SK-N-MC (cell line): ENCODE measurements at regions not wholly inside any gene's neighbourhood (a gene's known extent, or its start where the extent isn't known, plus 50 kb on each side); places are given as distances from the start of the nearest gene placed in this dataset.
A peak's percentile ranks its signal among the peaks of the same experiment; 100 is the strongest.

Experiments used
- DNase-seq: peaks from one replicate; pipeline ENCODE4 v3.0.0-alpha.2; 2011; ENCODE audit warnings: low read depth, low spot score
- H3K27ac ChIP-seq: fragments of 200-600 bp; sonication (generic); 2 replicates; pipeline ENCODE4 v1.5.1; 2016; ENCODE audit warnings: mixed run types
- H3K36me3 ChIP-seq: fragments of 200-600 bp; sonication (generic); 2 replicates; pipeline ENCODE4 v1.6.1; 2017; ENCODE audit warnings: antibody characterized with exemption, low read length, mixed read lengths; ENCODE audit not compliant: insufficient read depth
- H3K4me3 ChIP-seq: fragments of 200-600 bp; sonication (generic); 2 replicates; pipeline ENCODE4 v1.5.1; 2016
- H3K9ac ChIP-seq: fragments of 200-600 bp; sonication (generic); 2 replicates; pipeline ENCODE4 v1.8.0; 2017; ENCODE audit warnings: mixed run types, mixed read lengths; ENCODE audit not compliant: insufficient read length
- H3K9me3 ChIP-seq: fragments of 200-600 bp; sonication (generic); 2 replicates; pipeline ENCODE4 v1.6.1; 2017; ENCODE audit warnings: low read depth, mild to moderate bottlenecking, antibody characterized with exemption, low read length, moderate library complexity, mixed read lengths
- EZH2 ChIP-seq: fragments of 200-600 bp; sonication (generic); IDR thresholded peaks from one replicate; pipeline ENCODE4 v1.6.1; 2017; ENCODE audit warnings: antibody characterized with exemption
- FOXP2 ChIP-seq: optimal IDR thresholded peaks from 2 replicates; pipeline ENCODE3; 2011; ENCODE audit warnings: mild to moderate bottlenecking, moderate library complexity; ENCODE audit not compliant: insufficient read depth; ENCODE audit errors: extremely low read length, control extremely low read depth
- POLR2AphosphoS5 ChIP-seq: IDR thresholded peaks from 2 replicates; pipeline ENCODE4 v1.6.1; 2012; ENCODE audit warnings: mild to moderate bottlenecking, low read depth, low read length, borderline replicate concordance

DNA sequence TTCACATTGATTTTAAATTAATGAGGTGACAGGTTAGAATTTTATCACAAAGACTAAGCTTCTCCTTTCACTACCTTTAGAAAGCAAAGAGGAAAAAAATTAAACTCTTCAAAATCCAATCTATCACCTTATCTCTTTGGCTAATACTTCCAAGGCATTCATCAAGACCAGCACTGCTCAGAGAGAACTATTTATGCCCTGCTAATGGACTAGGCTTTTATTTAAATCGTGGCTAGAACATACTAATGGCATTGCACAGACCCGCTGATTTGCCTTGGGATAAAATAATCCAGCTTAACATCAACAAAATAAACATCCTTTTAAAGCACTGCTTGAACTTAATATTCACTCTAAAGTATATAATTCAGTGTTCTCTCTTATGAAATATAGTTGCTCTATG is 880.4 kb downstream of the HACE1 start:
- Histone ChIP-seq H3K9ac (no peak overlapping the region), H3K9me3 (no peaks in the 10 kb centered on the region), H3K27ac (no peak overlapping the region), H3K36me3 (no peaks in the 10 kb centered on the region), H3K4me3 (no peak overlapping the region)
- TF ChIP-seq EZH2, result no peak
- TF ChIP-seq FOXP2, result no peak
- no peak for TF ChIP-seq POLR2AphosphoS5
- DNase-seq, result no peak

GRCh38 chr6:103937389-103937788 is 922.3 kb downstream of the HACE1 start:
- no peak overlapping the region for H3K9ac ChIP-seq
- no peaks in the 10 kb centered on the region; the same call in 1 of the 2 replicates for H3K9me3 ChIP-seq
- no peak overlapping the region for H3K4me3 ChIP-seq
- H3K27ac ChIP-seq, result no peak overlapping the region
- peaks cover 8% of the 10 kb centered on the region for H3K36me3 ChIP-seq
- no peak for DNase-seq
- TF ChIP-seq POLR2AphosphoS5 (no peak), FOXP2 (no peak), EZH2 (no peak)

DNA sequence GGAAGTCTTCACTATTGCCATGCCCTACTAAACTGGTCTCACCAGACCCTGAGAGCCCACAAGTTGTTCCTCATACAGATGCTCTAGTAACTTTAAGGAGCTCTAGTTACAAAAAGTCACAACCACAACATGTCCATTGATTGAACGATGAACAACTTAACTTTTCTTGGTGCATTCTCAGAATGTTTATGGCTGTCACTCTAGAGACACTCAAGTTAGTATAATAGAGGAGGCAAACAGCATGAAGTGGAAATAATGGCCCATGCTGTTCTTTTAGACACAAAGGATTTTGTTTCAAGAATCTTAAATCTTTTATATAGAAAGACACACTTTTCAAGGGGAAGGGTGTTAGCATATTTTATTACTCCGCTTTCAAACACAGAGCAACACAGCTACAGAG is 934.4 kb downstream of the HACE1 start:
- DNase-seq, result no peak
- Histone ChIP-seq H3K9me3 (peaks cover 4% of the 10 kb centered on the region; the same call in 1 of the 2 replicates), H3K36me3 (peaks cover 5% of the 10 kb centered on the region; the same call in 1 of the 2 replicates), H3K27ac (no peak overlapping the region), H3K9ac (no peak overlapping the region), H3K4me3 (no peak overlapping the region)
- TF ChIP-seq EZH2 (no peak), POLR2AphosphoS5 (no peak), FOXP2 (no peak)

DNA sequence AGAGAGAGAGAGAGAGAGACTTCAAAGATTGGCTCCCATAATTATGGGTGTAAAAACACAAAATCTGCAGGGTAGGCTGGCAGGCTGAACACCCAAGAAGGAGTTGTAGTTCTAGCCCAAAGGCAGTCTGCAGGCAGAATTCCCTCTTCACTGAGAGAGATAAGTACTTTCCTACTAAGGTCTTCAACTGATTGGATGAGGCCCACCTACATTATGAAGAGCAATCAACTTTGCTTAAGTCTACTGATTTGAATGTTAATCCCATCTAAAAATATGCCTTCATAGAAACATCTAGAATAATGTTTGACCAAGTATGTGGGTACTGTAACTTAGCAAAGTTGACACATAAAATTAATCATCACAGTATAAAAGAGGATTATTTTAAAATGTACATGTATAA is 949.7 kb downstream of the HACE1 start:
- H3K9me3 ChIP-seq, result peaks cover 2% of the 10 kb centered on the region; the same call in 1 of the 2 replicates
- no peak for TF ChIP-seq EZH2
- no peak for TF ChIP-seq FOXP2
- TF ChIP-seq POLR2AphosphoS5, result no peak
- no peak overlapping the region for H3K9ac ChIP-seq
- H3K36me3 ChIP-seq, result peaks cover 4% of the 10 kb centered on the region
- no peak overlapping the region for H3K4me3 ChIP-seq
- no peak for DNase-seq
- no peak overlapping the region for H3K27ac ChIP-seq

DNA sequence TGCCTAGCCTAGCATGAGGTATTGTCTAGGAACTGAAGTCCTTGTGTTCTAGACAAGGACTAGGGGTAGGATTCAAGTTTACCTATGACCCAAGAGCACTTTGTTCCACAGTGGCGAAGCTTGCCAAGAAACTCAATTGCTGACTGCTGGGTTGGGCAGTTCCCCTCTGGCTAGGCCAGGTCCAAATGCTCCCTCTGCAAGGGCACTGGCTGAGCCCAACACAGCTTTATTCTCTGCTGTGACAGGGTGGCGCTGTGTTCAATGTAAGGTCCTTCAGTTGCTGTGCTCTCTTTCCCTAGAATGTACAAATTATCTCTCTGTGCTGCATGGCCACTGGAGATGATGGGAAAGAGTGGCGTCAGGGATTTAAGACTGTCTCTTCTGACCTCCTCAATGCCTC is 950.8 kb downstream of the HACE1 start:
- Histone ChIP-seq H3K9me3 (peaks cover 7% of the 10 kb centered on the region; the same call in 1 of the 2 replicates), H3K4me3 (no peak overlapping the region), H3K36me3 (peaks cover 4% of the 10 kb centered on the region), H3K27ac (no peak overlapping the region), H3K9ac (no peak overlapping the region)
- DNase-seq, result no peak
- TF ChIP-seq EZH2, result no peak
- no peak for TF ChIP-seq POLR2AphosphoS5
- TF ChIP-seq FOXP2, result no peak

DNA sequence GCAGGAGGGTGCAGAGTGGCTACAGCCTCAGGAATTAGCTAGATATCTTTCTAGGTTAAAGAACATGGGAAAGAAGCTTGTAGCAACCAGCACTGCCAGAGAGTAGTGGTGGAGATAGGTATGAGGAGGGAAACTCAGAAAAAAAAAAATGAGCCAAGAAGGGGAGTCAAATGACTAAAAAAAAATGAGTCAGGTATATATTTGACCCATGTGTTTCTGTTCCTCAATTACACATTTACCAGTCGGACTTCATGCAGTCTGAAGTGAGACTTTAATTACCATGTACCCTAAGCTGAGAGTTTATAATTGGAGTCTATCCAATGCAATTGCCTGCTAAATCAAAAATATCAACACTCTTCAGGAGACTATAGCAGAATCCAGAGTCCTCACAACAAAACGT is 964.6 kb downstream of the HACE1 start:
- no peak for DNase-seq
- Histone ChIP-seq H3K36me3 (peaks cover 16% of the 10 kb centered on the region), H3K4me3 (no peak overlapping the region), H3K9ac (no peak overlapping the region), H3K27ac (0 out of 2 replicates have a peak overlapping the region, but pooled peaks have one; percentile 27), H3K9me3 (peaks cover 6% of the 10 kb centered on the region; the same call in 1 of the 2 replicates)
- no peak for TF ChIP-seq FOXP2
- TF ChIP-seq POLR2AphosphoS5, result no peak
- no peak for TF ChIP-seq EZH2

- H3K9ac ChIP-seq, result peak overlapping the region; percentile 22
- H3K27ac ChIP-seq, result peak overlapping the region; percentile 98
- H3K36me3 ChIP-seq, result peaks cover 16% of the 10 kb centered on the region
- H3K4me3 ChIP-seq, result peak overlapping the region; percentile 42
- DNase-seq, result peak; percentile 67
- H3K9me3 ChIP-seq, result peaks cover 6% of the 10 kb centered on the region; the same call in 1 of the 2 replicates
- no peak for TF ChIP-seq FOXP2
- no peak for TF ChIP-seq EZH2
- no peak for TF ChIP-seq POLR2AphosphoS5
These were observed 966.6 kb downstream of the HACE1 start for GRCh38 chr6:103893141-103893581.

DNA sequence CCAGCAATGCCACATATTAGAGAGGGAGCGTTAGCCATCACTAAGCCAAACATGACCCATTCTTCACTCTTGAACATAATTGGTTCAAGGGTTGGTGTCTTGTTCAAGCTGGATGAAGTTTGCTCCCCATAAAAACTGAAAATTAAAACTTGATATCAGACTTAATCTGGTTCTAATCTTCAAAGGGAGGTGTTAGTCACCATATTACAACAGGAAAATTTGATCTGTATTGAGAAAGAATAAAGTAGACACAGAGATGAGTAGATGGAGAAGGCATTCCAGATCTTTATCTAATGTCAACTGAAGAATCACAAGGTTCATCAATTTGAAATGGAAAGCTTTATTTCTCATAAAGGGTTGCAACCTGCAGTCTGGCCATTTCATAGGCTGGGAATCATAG is 972.8 kb downstream of the HACE1 start:
- H3K36me3 ChIP-seq, result 0 out of 2 replicates have a peak, but pooled peaks cover 2% of the 10 kb centered on the region
- no peak overlapping the region for H3K9ac ChIP-seq
- H3K4me3 ChIP-seq, result no peak overlapping the region
- no peaks in the 10 kb centered on the region for H3K9me3 ChIP-seq
- no peak for DNase-seq
- no peak overlapping the region for H3K27ac ChIP-seq
- TF ChIP-seq POLR2AphosphoS5 (no peak), EZH2 (no peak), FOXP2 (no peak)

GRCh38 chr6:103885446-103885845 is 974.3 kb downstream of the HACE1 start:
- Histone ChIP-seq H3K9ac (no peak overlapping the region), H3K36me3 (no peaks in the 10 kb centered on the region), H3K4me3 (no peak overlapping the region), H3K9me3 (peaks cover 6% of the 10 kb centered on the region; the same call in 1 of the 2 replicates), H3K27ac (no peak overlapping the region)
- no peak for TF ChIP-seq FOXP2
- no peak for DNase-seq
